A204.1 (cell line): ENCODE measurements at regions not wholly inside any gene's neighbourhood (a gene's known extent, or its start where the extent isn't known, plus 50 kb on each side); places are given as distances from the start of the nearest gene placed in this dataset.

Source experiments
- FAIRE-seq: peaks from 2 replicates; lab custom pipeline; 2012; peaks lifted over from hg19 to GRCh38; lab: Jason Lieb, UNC

DNA sequence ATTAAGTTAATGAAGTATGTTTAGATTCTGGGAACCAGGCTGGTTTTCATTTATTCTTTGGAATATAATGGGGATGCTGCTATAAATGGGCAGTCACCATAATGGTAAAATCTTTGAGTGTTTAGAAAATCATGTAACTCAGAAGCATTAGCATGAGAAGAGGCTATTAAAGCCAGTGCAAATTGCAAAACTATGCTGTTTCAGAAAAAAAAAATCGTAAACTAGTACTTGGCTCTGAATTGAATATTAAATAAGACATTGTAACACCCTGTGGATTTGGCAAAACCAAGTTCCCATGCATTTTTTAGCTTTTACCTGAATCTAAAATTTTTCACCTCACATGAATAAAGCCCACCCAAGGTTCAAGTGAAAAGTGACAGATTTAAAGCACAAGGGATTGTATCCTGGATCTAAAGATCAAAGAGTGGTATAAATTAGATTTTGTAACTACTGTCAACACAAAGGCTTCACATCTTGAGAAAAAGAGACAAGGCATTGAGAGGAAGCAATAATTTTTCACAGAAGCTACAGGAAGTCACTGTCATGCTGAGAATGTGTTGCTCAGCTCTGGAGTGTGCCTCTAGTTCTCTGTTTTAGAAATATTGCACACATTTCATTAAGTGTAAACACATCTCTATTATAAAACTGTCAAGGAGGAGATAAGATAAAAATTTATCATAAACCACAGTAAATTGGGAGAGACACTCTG is 142.2 kb downstream of the ABCA8 start:
- FAIRE-seq, result no peak

DNA sequence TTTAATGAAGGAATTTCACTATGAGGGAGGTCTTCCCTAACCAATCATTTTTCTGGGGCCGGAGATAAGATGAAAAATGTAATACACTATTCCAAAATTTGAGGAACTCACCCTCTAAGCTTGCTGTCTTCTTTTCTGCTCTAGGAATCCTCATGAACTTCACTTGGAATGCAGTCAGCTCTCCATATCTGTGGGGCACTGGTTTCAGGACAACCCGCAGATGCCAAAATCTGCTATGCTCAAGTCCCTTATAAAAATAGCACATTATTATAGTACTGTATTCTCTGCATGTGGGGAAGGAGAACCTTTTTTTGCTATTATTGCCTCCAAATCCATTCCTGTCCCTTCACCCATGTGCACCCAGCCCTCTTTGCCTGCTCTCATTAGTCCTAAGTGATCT is 146.0 kb downstream of the ABCA8 start:
- no peak for FAIRE-seq

DNA sequence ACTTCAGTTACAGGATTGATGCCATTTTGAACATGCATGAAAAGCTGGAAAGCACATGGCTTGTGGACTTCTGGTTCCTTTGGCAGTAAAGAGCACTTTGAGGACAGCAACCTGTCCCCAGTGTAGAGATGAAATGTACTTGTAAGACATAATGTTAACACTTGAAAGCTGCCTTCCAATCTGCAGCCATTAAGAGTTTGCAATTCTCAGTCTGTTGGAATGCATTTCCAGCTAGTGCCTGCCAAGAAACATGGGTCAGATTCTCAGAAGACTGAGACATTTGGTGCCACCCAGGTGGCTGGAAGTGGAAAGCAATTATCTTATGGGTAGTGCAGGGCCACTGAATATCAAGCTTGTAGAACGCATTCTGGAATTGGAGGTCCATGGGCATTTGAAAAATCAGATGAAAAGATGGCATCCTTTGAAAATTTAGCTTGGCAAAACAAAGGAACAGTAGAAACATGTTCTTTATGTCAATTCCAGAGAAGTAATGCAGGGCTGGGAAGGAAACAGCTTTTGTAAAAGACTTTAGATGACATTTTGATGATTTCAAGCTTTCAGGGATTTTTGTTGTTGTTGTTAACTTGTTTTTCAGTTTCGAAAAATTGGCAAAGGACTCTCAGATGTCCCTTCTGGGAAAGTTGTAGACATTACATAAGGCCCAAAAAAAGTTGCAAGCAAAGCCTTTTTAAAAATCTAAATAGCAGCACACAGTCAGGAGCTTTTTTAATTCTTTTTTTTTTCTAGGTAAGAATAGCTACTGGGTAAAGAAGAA is 147.0 kb downstream of the ABCA8 start:
- FAIRE-seq, result no peak

DNA sequence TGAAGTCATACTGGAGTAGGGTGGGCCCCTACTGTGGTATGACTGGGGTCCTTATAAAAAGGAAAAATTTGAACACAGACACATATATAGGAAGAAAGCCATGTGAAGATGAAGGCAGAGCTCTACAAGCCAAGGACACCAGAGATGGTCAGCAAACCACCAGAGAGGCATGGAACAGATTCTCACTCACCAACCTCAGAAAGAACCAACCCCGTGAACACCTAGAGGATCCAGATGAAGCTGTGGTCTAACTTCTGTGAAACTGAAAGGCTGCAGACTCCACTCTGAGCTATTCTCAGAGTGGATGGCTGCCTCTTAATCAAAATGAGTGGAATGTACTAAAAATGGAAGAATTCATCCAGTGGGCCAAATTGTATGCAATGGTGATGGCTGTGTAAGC is 149.6 kb downstream of the ABCA8 start:
- FAIRE-seq, result no peak

DNA sequence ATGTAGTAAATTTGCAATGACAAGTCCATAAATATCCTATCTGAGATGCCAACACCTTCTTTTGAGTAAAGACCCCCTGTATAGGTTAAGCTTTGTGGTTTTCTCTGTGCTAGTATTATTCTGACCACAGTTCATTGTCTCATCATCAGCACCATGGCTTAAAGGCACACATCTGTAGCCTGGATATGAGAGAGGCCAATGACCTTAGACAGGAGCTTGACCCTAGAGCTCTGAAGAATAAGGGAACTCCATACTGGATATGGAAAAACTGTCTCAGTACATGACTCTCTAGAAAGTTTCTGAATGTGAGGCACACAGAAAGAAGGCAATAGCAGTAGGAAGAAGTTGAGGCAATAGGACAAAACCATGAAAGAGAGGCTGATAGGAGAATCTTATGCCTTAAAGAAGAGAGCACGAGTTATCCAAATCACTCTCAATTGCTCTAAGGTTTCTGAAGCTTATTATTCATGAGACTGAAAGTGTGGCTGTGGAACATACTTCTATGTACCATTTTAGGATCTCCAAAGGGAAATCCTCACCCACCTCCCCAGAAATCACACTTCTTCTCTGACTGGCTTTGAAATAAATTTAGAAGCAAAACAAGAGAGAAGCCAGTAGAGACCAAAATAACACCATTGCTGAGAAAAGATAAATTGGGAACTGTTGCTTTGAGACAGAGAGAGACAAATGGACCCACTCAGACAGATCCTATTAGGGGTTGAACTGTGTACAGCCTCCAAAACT is 150.2 kb downstream of the ABCA8 start:
- FAIRE-seq, result no peak

DNA sequence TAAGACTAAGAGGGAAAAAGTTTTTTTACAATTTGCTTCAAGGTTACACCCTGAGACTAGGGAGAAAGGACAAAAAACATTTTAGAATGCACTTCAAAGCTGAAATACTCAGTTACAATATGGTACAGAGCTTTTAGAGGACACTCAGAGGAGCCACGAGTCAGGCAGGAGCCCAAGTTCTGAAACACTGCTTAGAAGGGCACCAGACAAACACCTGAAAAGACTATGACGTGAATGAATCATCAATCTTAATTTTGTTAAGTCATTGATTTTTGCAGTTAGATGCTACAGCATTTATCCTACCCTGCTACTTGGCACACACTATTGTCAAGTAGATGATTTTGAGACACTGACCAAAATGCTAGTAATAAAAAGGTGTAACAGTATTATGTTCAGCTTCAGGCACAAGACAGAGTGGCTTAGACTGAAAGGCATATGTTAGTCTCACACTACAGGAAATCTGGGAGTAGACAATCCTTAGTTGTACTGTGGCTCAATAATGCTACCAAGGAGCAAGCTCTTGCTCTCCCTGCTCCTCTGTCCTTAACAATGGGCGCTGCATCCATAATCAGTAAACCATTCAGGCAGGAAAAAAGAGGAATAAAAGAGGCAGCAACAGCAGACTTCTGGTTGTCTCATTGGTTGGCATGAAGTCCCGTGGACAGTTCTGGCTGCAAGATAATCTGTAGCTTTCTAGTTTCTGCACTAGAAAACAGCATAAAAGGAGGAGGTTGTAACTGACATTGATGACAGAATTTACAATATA is 151.8 kb downstream of the ABCA8 start:
- no peak for FAIRE-seq

DNA sequence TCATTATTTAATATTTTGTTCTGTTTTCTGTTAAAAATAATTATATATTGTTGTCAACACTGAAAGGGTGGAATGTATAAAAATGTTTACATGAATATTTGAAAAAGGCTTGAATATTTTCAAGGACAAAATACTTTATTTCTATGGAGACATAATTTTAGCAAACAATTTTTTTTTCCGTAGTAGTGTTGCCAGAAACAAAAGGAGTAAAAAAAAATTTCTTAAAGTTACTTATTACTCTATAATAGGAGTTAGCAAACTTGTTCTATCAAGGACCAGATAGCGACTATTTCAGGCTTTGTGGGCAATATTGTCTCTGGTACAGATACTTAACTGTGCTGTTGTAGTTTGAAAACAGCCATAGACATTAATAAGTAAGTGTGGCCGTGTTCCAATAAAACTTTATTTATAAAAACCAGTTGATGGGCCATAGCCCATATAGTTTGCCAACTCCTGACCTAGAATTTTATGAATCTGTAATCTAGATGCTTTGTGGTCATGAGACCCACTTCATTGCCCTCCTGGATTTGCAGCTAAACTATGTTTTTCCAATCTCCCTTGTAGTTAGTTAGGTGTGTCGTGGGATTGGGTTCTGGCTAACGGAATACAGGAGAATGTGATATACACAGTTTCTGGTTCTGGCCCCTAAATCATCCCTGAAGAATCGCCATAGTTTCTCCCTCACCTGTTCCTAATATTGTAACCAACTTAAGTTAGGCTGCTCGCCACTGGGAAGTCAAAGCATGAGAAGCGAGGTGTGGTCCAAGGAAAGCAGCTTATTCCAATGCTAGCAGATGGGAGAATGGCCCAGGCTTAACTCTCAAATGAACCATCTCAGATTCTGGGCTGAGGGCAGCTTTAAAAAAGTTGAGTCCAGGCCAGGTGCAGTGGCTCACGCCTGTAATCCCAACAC is 153.6 kb downstream of the ABCA8 start:
- no peak for FAIRE-seq

DNA sequence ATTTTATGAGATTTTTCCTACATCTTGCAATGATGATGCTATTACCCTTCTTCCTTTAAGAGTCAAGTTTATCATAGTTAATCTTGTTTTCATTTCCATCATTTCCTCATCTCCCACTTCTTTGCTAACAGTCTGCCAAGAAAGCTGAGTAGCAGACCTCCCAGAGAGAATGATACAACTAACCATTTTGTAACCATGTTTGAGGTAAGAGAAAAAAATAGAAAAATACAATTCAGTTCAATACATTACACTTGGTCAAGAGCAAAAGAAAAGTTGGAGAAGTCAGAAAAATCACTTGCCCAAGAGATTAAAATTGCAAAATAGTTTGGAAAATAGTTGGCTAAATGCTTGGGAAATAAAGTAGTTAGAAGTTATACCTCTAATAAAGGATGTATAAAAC is 154.4 kb downstream of the ABCA8 start:
- FAIRE-seq, result no peak

DNA sequence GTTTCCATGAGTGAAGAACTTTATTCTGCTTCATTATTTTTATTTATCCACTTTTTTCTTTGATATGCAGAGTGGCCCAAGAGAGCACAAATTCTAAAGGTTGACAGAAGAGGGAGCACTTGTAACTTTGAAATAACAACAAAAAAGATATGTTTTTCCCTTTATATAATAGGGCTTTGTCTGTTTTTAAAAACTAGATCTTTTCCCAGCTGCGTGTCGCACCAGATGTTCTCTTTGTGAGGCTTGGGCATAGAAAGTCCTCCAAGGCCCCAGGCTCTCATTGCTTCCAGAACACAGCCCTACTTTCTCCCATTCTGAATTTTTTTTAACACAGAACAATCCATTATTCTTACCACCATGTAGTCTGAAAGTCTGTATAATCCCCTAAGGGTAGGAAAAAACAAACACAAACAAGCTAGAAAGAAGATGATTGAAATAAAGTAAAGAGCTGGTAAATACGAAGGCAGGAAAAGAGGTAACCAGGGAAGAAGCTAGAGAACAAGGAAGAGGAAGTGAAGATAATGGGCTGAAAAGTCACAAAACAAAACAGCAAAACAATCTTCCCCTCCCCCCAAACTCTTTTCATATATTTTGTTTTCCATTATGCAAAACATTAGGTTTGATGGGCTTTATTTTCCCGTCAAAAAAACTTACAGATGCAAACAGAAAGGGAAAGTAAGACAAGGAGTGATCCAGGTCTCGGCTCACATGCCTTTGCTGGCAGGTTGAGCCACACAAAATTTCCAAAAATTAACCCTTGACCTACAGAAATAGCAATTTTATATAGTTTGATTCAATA is 160.4 kb downstream of the ABCA8 start:
- no peak for FAIRE-seq

DNA sequence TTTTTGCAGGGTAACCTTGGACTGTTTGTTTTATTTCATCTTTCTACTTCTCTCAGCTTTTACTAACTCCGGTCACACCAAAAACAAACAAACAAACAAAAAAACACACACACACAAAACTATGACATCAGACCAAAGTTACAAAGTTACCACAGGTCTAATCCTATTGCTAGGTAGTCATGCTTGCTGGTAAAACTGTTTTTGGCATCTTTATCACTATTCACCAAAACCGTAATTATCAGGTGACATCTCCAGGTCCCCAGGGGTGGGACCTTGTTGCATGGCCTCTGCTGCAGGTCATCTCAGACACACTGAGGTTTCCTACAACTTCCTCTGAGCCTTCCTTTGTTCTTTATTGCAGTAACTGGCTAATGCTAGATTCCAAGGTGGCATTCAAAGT is 162.3 kb downstream of the ABCA8 start:
- no peak for FAIRE-seq

DNA sequence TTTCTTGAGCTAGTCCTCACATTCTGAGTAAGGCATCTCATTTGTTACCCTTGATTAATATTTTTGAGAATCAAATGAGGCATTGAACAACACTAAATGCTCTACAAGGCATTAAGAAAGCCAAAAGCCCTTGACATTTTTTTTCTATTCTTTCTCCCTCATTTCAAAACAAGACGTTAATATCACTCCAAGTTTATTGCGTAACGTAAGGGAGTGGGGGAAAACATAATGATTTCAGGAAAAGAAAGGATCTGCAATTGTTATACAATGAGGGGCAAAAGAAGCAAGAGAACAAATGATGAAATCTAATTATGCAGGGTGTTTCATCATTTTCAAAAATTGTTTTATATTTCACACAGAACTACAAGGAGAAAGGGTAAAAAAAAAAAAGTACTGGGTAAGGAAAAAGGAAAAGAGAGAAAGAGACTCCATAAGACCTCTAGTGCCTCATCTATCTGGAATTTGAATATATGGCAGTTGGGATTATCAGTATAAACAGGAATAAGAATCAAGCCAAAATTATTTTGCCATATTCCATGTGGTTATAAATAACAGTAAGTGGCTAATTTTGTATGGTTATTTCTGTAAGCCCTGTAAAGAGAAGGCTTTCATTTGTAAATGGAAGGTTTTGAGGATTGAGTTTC is 163.0 kb downstream of the ABCA8 start:
- no peak for FAIRE-seq

DNA sequence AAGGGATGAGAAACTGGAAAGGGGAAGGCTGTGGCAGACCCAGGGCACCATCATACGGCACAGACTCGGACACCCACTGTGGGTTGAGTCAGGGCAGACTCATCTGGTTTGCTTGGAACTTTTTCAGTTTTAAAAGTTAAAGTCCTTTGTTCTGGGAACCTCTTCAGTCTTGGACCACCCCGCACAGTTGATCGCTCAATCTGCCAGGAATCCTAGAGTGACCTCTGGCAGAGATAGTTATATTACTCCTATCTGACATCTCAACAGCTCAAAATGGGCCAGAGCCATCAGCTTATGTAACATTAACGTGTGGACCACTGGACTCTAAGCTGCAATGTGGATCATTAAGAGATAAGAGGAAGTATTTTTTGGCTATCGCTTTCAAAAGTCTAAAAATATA is 164.3 kb downstream of the ABCA8 start:
- no peak for FAIRE-seq

DNA sequence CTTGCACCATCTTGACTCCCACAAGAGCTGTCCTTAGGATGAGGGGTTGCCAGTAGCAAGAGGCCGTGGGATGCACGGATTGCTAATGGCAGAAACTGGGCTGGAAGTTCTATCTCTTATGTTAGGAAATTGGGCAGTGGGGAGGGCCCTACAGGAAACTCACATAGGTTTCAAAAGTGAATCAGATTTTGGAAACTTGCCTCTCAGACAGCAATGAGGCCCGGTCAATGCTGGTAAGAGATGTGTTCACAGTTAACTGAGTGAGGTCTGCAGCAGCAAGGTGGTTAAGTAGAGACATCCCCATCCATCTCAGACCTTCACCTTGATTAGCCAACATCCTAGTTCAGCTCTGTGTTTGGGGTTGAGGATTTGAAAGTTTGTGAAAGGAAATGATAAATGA is 164.7 kb downstream of the ABCA8 start:
- FAIRE-seq, result no peak

DNA sequence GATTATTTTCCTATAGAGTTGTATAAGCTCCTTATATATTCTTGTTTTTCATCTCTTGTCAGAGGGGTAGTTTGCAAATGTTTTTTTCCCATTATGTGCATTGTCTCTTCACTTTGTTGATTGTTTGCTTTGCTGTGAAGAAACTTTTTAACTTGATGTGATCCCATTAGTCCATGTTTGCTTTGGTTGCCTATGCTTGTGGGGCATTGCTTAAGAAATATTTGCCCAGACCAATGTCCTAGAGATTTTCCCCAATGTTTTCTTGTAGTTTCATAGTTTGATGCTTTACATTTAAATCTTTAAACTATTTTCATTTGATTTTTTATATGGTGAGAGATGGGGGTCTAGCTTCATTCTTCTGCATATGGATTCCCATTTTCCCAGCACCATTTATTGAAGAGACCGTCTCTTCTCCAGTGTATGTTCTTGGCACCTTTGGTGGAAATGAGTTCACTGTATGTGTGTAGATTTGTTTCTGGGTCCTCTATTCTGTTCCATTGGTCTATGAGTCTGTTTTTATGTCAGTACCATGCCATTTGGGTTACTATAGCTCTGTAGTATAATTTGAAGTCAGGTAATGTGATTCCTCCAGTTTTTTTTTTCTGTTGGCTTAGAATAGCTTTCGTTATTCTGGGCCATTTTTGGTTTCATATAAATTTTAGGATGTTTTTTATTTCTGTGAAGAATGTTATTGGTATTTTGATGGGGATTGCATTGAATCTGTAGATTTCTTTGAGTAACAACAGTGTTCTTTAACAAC is 165.8 kb downstream of the ABCA8 start:
- no peak for FAIRE-seq

DNA sequence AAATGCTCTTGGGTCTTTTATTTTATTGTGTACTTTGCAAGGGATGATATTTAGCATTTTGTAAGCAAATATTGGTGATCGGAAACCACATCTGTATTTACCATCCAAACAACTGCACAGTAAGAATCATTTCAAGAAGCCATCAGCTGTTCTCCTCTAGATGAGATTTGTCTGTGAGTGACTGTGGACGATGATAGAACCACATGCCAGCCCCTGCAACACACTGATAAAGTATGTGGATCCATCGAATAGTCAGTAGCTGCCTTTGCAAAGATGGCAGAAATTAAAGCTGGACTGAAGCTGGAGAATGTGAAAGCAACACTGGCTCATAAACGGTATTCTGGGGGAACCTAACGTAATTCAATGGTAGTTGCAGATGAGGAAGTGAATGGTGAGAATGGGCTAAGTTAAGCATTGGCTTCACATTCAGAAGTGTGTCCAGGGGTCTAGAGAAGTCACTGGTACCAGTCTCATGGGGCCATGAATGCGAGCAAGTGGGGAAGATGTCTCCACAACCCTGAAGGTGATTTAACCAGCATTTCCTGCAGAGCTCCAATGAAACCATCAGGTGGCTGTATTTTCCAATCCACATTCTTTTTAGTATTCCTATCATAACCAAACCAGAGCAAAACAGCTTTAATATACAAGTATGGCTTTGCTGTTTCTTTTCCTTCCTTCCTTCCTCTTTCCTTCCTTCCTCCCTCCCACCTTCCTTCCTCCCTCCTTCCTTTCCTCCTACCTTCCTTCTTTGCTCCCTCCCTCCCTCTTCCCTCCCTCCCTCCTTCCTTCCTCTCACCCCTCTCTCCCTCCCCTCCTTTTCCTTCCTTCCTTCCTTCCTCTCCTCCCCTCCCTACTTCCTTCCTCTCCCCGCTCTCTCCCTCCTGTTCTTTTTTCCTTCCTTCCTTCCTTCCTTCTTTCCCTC is 169.4 kb downstream of the ABCA8 start:
- FAIRE-seq, result no peak

DNA sequence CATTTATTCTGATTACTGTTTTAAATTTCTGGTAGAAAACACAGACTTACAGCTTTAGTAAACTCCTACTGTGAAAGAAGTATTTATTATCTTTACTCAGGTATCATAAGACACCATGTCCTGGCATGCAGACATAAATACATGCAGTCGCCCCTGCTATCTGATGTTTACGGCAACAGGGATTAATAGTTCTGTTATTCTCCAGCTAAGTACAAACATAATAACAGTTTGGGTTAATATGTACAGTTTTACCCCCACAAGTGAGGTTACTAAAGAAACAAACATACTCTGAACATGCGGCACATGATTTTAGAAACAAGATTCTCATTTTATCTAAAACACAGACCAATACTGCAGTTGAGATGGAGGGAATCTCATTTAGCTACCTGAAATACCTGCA is 170.8 kb downstream of the ABCA8 start:
- FAIRE-seq, result no peak

DNA sequence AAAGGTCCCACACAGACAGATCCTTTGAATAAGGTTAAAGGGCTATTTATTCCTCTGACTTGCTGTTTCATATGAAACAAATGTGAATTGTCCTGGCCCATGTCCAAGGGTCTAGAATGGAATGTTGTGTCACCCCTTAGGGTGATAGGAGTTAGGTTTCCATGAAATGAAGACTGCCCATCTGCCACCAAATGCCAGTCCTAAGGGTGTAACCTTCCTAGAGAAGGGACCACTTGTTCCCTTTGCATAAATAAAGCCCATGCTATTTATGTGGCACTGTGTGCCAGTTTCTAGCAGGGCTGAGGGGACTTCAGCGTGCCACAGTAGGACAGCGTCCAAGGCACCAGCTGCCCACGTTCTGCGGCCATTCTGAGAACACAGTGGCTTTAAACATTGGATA is 171.3 kb downstream of the ABCA8 start:
- no peak for FAIRE-seq

DNA sequence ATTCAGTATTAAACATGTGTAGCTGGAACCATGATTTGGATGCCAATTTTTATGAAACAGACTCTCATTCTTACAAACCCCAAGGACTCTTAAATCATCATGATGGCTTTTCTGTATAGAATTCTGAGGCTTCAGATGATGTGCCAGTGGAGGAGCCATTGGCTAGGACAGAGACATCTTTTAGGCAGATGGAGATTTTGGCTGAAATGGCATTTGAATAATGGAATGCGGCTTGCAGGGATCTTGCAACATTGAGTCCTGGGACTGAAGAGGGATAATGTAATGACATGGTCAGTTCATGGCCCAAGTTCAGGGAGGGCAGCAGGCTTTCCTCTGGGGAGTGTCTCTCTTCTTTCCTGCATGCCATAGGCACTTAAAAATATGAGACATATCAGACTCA is 172.4 kb downstream of the ABCA8 start:
- no peak for FAIRE-seq
